SU-DHL-6 (cell line): ENCODE measurements at regions not wholly inside any gene's neighbourhood (a gene's known extent, or its start where the extent isn't known, plus 50 kb on each side); places are given as distances from the start of the nearest gene placed in this dataset.
"Not testable (repeated sequence)": the region's sequence is repeated elsewhere in the genome, so short reads cannot be mapped to it uniquely, and the experiment has no call there.

Experiments
- CTCF ChIP-seq: fragments of 200-600 bp; sonication (generic); IDR thresholded peaks from one replicate; pipeline ENCODE4 v1.5.1; 2017; ENCODE audit warnings: antibody characterized with exemption, mild to moderate bottlenecking, low read length, moderate library complexity; ENCODE audit not compliant: insufficient read depth, poor library complexity, severe bottlenecking
- EZH2phosphoT487 ChIP-seq: fragments of 200-600 bp; sonication (generic), shearing (Covaris generic); conservative IDR thresholded peaks from 2 replicates; pipeline ENCODE4 v1.6.1; 2018; ENCODE audit warnings: mild to moderate bottlenecking, antibody characterized with exemption, low read length, moderate library complexity, mixed read lengths

- TF ChIP-seq CTCF, EZH2phosphoT487: not testable (repeated sequence)
These were observed 92.4 kb downstream of the GLUL start for GRCh38 chr1:182299054-182299727.
